ENCODE measurements at regions not wholly inside any gene's neighbourhood (a gene's known extent, or its start where the extent isn't known, plus 50 kb on each side); places are given as distances from the start of the nearest gene placed in this dataset.

DNA sequence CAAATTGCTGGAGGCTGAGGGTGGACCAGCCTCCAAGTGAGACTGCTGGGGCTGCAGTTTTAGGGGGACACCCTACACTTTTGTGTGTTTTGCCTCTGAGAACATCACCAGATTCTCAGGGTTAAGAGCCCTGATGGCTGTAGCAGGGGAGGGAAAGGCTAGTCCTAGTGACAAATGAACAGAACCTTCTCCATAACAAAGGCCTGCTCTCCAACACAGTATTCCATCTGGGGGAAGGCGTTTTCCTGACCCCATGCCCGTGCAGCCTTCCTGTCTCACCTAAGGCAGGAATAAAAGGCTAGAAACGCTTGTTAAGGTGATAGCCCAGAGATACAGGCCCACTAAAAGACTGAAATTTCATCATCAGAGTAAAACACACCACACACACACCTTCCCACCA, 50.2 kb upstream of the NSMCE3 start:
- no peak for DNase-seq (ENCODE audit: low spot score)

Measured in HuH-7 (cell line).